Activated CD4-positive, alpha-beta memory T cell treated with anti-CD3 and anti-CD28 coated beads, Interleukin-2, amount 10 ng/mL, durations not matched to agents 7 days and 5 days (primary cell): ENCODE measurements at regions not wholly inside any gene's neighbourhood (a gene's known extent, or its start where the extent isn't known, plus 50 kb on each side); places are given as distances from the start of the nearest gene placed in this dataset.

Experiments used
- CTCF ChIA-PET: fragments of 350-600 bp; sonication (Branson Sonifier 250); formaldehyde crosslinking; loops from one replicate; lab custom pipeline; 2021; ENCODE audit warnings: antibody characterized with exemption, inconsistent platforms; lab: Charles Lee
- POLR2A ChIA-PET: fragments of 350-600 bp; sonication (Branson Sonifier 250); formaldehyde crosslinking; loops from one replicate; lab custom pipeline; 2021; ENCODE audit warnings: antibody characterized with exemption; lab: Charles Lee
- DNase-seq: peaks from one replicate; pipeline ENCODE4 v3.0.0-alpha.2; 2020
- H3K27ac Mint-ChIP-seq: one replicate; pipeline ENCODE4 v1.8.0; 2021; ENCODE audit warnings: mild to moderate bottlenecking, mixed read lengths
- H3K27me3 Mint-ChIP-seq: one replicate; pipeline ENCODE4 v1.8.0; 2021; ENCODE audit warnings: mixed read lengths
- H3K36me3 Mint-ChIP-seq: one replicate; pipeline ENCODE4 v1.8.0; 2021; ENCODE audit warnings: low read depth, mixed read lengths
- H3K4me1 Mint-ChIP-seq: one replicate; pipeline ENCODE4 v1.8.0; 2021; ENCODE audit warnings: mixed read lengths
- H3K4me3 Mint-ChIP-seq: one replicate; pipeline ENCODE4 v1.8.0; 2021; ENCODE audit warnings: mild to moderate bottlenecking, mixed read lengths
- H3K9me3 Mint-ChIP-seq: one replicate; pipeline ENCODE4 v1.8.0; 2021; ENCODE audit warnings: mixed read lengths

DNA sequence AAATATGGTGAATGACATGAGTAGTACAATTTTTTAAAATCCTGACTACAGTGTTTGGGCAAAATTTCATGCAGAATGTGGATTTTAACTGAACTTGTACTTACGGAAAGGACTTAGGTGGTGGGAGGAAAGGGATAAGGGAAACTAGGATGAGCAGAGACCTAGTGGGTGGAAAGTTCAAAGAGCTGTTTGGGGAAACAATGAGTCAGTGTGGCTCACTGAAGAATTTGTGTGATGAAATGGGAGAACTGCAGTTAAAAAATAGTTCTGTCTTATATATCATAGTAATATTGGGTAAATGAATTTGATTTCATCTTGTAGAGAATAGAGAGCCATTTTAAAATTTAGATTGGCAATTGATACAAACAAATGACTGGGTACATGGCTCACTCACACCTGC is 220.1 kb upstream of the CTAGE1 start:
- Mint-ChIP-seq H3K27me3 (no peaks in the 10 kb centered on the region), H3K27ac (no peak overlapping the region), H3K9me3 (peaks cover 4% of the 10 kb centered on the region), H3K36me3 (no peaks in the 10 kb centered on the region), H3K4me3 (no peak overlapping the region), H3K4me1 (no peaks in the 10 kb centered on the region)
- ChIA-PET CTCF (no interaction called here), POLR2A (no interaction called here)
- DNase-seq, result no peak

DNA sequence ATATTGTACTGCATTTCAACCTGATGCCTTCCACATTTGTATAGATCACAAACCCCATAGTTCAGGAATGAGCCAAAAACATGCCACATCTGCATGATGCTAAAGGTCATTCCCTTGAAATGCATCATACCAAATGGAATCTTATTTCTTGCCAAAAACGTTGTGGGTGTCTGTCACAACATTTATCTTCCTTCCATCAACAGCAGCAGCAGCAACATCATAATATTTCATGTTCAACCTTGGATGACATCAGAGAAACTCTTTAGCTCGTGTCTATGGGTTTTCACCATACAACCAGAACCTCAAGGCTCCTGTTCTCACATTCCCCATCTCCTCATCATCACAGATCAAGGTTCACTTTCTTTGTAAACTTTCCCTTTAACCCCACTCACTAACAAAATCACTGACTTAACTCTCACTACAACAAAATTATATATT is 221.3 kb upstream of the CTAGE1 start:
- ChIA-PET POLR2A (no interaction called here), CTCF (no interaction called here)
- no peak for DNase-seq
- Mint-ChIP-seq H3K27me3 (no peaks in the 10 kb centered on the region), H3K36me3 (no peaks in the 10 kb centered on the region), H3K4me1 (no peaks in the 10 kb centered on the region), H3K9me3 (peaks cover 4% of the 10 kb centered on the region), H3K4me3 (no peak overlapping the region), H3K27ac (no peak overlapping the region)

DNA sequence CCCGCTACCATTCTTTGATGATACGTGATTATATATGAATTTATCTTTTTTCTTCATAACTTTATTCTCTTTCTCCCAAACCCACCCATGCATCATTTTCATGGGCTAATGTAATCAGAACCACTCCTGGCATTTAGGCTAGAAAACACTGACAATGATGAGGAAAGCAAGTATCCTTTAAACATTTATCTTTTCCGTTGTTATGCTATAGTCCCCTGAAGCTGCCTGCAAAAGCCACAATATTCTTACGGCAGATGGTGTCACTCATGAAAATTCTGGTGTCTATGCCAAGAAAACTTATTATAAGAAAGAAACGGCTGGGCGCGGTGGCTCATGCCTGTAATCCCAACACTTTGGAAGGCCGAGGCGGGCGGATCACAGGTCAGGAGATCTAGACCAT is 221.8 kb upstream of the CTAGE1 start:
- no peak for DNase-seq
- ChIA-PET POLR2A (no interaction called here), CTCF (no interaction called here)
- Mint-ChIP-seq H3K9me3 (peaks cover 4% of the 10 kb centered on the region), H3K27ac (no peak overlapping the region), H3K4me3 (no peak overlapping the region), H3K4me1 (no peaks in the 10 kb centered on the region), H3K36me3 (no peaks in the 10 kb centered on the region), H3K27me3 (no peaks in the 10 kb centered on the region)

DNA sequence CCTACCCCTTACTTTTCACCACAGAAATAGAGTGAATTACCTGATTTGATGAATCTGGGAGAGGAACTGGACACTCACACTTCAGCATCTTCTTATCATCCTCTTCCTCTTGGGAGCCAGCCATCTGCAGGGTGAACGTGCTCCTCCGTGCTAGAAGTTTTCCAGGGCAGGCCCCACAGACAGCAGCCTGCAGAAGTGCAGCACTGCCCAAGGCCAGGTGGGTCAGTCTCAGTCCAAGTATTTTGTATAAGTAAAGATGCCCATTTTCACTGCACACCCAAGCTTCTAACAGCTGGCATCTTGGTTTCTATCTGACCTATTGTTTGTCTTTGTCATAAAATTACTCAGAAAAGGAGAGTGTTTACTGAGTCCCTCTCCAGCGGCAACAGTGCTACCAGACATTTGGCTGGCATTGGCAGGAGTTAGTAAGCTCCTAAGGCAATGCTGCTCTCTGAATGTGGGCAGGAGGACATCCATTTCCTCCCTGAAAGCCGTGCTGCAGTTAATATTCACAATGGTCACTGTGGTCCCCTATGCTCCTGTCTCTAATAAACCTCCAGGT is 222.6 kb upstream of the CTAGE1 start:
- H3K27ac Mint-ChIP-seq, result no peak overlapping the region
- no peaks in the 10 kb centered on the region for H3K4me1 Mint-ChIP-seq
- no peaks in the 10 kb centered on the region for H3K27me3 Mint-ChIP-seq
- CTCF ChIA-PET, result no interaction called here
- POLR2A ChIA-PET, result no interaction called here
- no peak overlapping the region for H3K4me3 Mint-ChIP-seq
- no peaks in the 10 kb centered on the region for H3K36me3 Mint-ChIP-seq
- H3K9me3 Mint-ChIP-seq, result peaks cover 4% of the 10 kb centered on the region
- no peak for DNase-seq

DNA sequence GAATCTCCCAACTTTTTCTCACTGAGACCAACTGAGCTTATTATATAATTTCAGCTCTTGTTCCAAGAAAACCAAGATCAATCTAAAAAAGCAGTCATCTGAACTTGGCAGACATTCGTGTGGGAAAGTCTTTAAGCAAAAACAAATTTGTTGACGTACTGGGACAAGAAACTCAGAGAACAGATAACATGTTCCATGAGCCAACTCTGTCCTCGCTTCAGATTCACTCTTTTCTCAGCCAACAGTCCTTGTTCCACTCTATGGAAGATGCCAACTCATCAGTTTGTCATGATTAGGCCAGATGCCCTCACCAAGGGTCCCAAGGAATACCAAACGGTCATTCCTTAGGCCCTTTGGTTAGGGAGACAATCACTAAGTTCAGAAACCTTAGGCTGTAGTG is 224.2 kb upstream of the CTAGE1 start:
- POLR2A ChIA-PET, result no interaction called here
- Mint-ChIP-seq H3K4me1 (no peaks in the 10 kb centered on the region), H3K36me3 (no peaks in the 10 kb centered on the region), H3K27ac (no peak overlapping the region), H3K9me3 (peaks cover 4% of the 10 kb centered on the region), H3K4me3 (no peak overlapping the region), H3K27me3 (no peaks in the 10 kb centered on the region)
- DNase-seq, result no peak
- CTCF ChIA-PET, result no interaction called here

DNA sequence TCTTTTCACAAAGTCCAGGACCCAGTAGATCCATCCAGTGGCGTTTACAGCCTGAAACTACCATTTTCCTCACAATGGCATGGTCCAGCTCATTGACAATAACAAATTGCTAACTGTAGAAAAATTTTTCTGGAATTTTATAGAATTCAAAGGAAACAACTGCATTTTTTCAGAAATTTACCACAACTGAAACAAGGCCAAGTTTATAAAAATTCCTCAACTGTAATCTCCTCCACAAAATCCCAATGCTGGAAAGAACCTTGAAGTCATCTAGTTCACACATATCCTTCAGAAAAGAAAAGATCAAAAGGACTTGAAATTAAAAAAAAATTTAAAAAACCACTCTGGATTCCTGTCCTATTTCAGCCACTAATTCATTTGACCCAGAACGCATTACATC is 226.0 kb upstream of the CTAGE1 start:
- ChIA-PET CTCF (no interaction called here), POLR2A (no interaction called here)
- DNase-seq, result no peak
- Mint-ChIP-seq H3K36me3 (no peaks in the 10 kb centered on the region), H3K4me1 (no peaks in the 10 kb centered on the region), H3K4me3 (no peak overlapping the region), H3K27ac (no peak overlapping the region), H3K27me3 (no peaks in the 10 kb centered on the region), H3K9me3 (no peaks in the 10 kb centered on the region)

DNA sequence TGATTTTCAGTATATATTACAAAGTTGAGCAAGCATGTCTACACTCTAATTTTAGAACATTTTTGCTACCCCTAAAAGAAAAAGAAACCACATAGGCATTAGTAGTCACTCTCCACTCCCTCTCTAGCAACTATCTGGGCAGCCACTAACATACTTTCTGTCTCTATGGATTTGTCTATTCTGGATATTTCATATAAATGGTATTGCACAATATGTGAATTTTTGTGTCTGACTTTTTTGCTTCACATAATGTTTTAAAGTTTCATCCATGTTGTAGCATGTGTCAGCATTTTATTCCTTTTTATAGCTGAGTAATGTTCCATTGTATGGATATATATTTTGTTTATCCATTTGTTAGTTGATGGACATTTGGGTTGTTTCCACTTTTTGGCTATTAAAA is 232.5 kb upstream of the CTAGE1 start:
- no peaks in the 10 kb centered on the region for H3K4me1 Mint-ChIP-seq
- POLR2A ChIA-PET, result no interaction called here
- no peaks in the 10 kb centered on the region for H3K27me3 Mint-ChIP-seq
- DNase-seq, result no peak
- no peak overlapping the region for H3K4me3 Mint-ChIP-seq
- CTCF ChIA-PET, result no interaction called here
- peaks cover 7% of the 10 kb centered on the region for H3K9me3 Mint-ChIP-seq
- no peak overlapping the region for H3K27ac Mint-ChIP-seq
- H3K36me3 Mint-ChIP-seq, result no peaks in the 10 kb centered on the region

DNA sequence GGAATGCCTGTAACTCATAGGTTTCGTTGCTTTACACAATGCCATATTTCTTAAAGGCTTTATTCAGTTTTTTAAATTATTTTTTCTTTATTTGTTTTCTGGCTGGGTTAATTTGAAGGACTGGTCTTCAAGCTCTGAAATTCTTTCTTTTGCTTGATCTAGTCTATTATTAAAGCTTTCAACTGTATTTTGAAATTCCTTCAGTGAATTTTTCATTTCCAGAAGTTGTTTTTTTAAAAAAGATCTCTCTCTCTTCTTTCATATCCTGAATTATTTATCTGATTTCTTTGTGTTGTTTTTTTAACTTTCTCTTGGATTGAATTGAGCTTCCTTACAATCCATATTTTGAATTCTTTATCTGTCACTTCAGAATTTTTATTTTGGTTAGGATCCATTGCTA is 239.9 kb upstream of the CTAGE1 start:
- DNase-seq, result no peak
- Mint-ChIP-seq H3K36me3 (no peaks in the 10 kb centered on the region), H3K4me3 (no peak overlapping the region), H3K27me3 (no peaks in the 10 kb centered on the region), H3K4me1 (no peaks in the 10 kb centered on the region), H3K27ac (no peak overlapping the region), H3K9me3 (peaks cover 22% of the 10 kb centered on the region)
- ChIA-PET POLR2A (no interaction called here), CTCF (no interaction called here)

DNA sequence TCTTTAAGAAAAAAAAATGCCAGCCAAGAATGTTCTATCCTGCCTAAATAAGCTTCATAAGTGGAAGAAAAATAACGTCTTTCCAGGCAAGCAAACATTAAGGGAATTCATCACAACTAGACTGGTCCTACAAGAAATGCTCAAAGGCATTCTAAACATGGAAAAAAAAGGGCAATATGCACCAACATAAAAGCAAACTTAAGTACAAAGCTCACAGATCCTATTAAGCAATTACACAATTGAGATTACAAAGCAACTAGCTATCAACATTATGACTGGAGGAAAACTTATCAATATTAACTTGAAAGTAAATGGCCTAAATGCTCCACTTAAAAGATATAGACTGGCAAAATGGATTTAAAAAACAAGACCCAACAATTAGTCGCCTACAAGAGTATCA is 240.6 kb upstream of the CTAGE1 start:
- ChIA-PET POLR2A (no interaction called here), CTCF (no interaction called here)
- peaks cover 22% of the 10 kb centered on the region for H3K9me3 Mint-ChIP-seq

DNA sequence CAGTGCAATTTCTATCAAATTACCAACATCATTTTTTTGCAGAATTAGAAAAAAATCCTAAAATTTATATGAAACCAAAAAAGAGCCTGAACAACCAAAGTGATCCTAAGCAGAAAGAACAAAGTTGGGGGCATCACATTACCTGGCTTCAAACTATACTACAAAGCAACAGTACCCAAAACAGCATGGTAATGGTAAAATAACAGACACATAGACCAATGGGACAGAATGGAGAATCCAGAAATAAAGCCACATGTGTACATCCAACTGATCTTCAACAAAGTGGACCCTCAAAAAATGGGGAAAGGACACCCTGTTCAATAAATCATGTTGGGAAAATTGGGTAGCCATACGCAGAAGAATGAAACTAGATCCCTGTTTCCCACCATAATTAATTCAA is 245.7 kb upstream of the CTAGE1 start:
- CTCF ChIA-PET, result no interaction called here
- H3K27me3 Mint-ChIP-seq, result no peaks in the 10 kb centered on the region
- no peak overlapping the region for H3K27ac Mint-ChIP-seq

More for the DNA sequence above, 240.6 kb upstream of the CTAGE1 start:
- H3K4me3 Mint-ChIP-seq, result no peak overlapping the region
- H3K27ac Mint-ChIP-seq, result no peak overlapping the region
- H3K4me1 Mint-ChIP-seq, result no peaks in the 10 kb centered on the region
- H3K27me3 Mint-ChIP-seq, result no peaks in the 10 kb centered on the region
- DNase-seq, result no peak
- H3K36me3 Mint-ChIP-seq, result no peaks in the 10 kb centered on the region

DNA sequence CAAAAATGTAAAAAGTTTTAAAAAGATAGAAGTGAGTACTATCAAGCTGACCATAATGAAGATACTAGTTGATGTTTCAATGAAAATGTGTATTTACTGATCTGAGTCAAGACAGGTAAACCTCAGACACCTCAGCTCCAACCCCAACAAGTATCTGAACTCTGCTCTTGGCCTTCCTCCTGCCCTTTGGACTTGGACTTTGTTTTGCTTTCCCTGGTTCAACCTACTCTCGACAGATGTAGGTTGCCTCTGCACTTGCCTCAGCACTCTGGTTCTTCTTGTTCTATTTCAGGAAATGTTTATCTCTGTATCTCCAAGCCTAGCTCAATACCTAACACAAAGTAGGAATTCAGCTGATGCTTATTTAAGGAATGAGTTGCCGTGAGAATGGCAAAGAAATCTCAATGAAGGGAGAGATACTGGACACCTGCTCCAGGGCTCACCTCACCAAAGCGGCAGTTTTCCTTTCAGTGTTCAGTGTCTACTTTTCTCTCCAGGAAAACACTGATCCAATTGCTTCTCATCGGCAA is 248.8 kb upstream of the CTAGE1 start:
- H3K4me3 Mint-ChIP-seq, result no peak overlapping the region
- no peak for DNase-seq
- H3K36me3 Mint-ChIP-seq, result no peaks in the 10 kb centered on the region
- no peaks in the 10 kb centered on the region for H3K4me1 Mint-ChIP-seq
- POLR2A ChIA-PET, result no interaction called here
- H3K27me3 Mint-ChIP-seq, result no peaks in the 10 kb centered on the region
- CTCF ChIA-PET, result no interaction called here
- peaks cover 4% of the 10 kb centered on the region for H3K9me3 Mint-ChIP-seq
- H3K27ac Mint-ChIP-seq, result no peak overlapping the region

More for the DNA sequence above, 245.7 kb upstream of the CTAGE1 start:
- Mint-ChIP-seq H3K4me3 (no peak overlapping the region), H3K9me3 (peaks cover 7% of the 10 kb centered on the region), H3K4me1 (no peaks in the 10 kb centered on the region), H3K36me3 (no peaks in the 10 kb centered on the region)
- POLR2A ChIA-PET, result no interaction called here
- DNase-seq, result no peak

DNA sequence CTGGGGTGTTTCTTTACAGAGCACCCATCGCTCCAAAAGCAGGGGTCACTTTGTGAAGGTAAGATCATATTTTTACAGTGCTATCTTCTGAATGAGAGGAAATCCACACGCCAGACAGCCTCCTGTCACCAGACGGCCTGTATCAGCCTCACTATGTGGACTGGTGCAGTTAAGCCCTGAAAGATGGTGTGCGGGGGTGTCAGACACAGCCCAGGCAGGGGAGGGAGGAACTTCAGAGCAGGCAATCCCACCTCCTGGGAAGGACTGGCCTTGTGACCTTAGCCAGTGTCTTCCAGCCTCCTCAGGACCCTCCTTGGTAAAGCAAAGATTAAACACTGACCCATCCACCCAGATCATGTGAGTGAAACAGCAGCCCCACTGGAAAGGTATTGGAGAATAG is 249.4 kb upstream of the CTAGE1 start:
- no peaks in the 10 kb centered on the region for H3K4me1 Mint-ChIP-seq
- no peak for DNase-seq
- no peaks in the 10 kb centered on the region for H3K36me3 Mint-ChIP-seq
- H3K27ac Mint-ChIP-seq, result no peak overlapping the region
- ChIA-PET CTCF (no interaction called here), POLR2A (no interaction called here)
- H3K4me3 Mint-ChIP-seq, result no peak overlapping the region
- H3K9me3 Mint-ChIP-seq, result peaks cover 4% of the 10 kb centered on the region
- no peaks in the 10 kb centered on the region for H3K27me3 Mint-ChIP-seq

DNA sequence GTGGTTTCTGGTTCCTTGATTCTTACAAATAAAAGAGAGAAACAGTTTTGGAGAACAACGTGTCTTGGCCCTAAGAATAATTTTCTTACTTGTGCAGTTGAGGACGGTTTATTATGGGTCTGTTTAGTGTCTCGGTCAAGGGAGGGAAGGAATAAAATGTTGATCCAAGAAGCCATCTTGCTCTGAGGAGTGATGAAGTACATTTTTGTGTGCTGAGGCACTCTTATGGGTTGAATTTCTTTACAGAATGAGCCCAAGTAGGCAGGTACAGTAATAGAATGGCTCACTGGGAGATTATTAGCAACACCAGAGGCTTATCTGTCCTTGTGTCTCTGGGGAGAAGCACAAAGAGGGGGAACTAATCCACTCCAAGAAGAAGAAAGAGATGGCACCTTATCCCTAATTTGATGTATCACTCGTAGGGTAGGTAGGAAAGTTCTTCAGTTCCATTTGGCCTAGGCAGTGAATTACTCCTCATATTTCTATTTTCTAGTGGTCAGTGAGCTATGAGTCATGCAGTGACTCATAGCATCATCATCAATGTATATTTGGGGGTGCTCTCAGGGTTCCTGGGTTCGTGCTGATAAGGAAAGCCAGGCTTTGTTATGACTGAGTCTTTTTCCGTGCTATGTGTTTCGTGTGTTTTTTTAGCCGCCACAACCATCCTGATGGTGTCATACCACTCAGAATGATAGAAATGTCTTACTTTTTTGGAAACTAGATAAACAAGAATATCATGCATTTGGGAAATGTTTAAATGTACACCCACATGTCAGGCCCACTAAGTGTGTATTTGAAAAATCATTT is 250.1 kb upstream of the CTAGE1 start:
- Mint-ChIP-seq H3K4me1 (no peaks in the 10 kb centered on the region), H3K27me3 (no peaks in the 10 kb centered on the region), H3K27ac (no peak overlapping the region), H3K9me3 (peaks cover 4% of the 10 kb centered on the region), H3K4me3 (no peak overlapping the region), H3K36me3 (no peaks in the 10 kb centered on the region)
- ChIA-PET POLR2A (no interaction called here), CTCF (no interaction called here)
- DNase-seq, result no peak

DNA sequence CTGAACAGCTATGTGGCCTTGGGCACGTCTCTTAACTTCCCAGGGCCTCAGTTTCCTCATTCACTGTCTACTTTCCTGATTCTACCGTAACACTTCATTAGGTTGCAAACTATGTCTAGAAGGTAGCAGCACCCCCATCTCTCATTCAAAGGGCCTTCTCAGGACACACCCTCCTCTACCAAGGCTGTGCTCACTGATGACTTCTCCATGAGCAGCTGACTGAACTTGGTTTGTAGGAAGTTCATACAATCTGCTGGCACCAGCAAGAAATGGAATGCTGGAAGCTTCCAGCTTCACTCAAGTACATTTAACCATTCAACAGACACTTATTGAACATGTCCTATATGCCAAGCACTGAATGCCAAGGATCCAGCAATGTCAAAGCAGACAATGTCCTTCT is 250.8 kb upstream of the CTAGE1 start:
- Mint-ChIP-seq H3K4me1 (no peaks in the 10 kb centered on the region), H3K36me3 (no peaks in the 10 kb centered on the region), H3K9me3 (peaks cover 4% of the 10 kb centered on the region), H3K4me3 (no peak overlapping the region), H3K27ac (no peak overlapping the region), H3K27me3 (no peaks in the 10 kb centered on the region)
- CTCF ChIA-PET, result no interaction called here
- DNase-seq, result no peak
- POLR2A ChIA-PET, result no interaction called here
